Astrocyte (in vitro differentiated cells and primary cell): ENCODE measurements at regions not wholly inside any gene's neighbourhood (a gene's known extent, or its start where the extent isn't known, plus 50 kb on each side); places are given as distances from the start of the nearest gene placed in this dataset.

Experiments
- DNase-seq: peaks from one replicate; pipeline ENCODE4 v3.0.0-alpha.2; 2010; ENCODE audit warnings: low read depth
- FAIRE-seq: peaks from 2 replicates; lab custom pipeline; 2011; peaks lifted over from hg19 to GRCh38; lab: Jason Lieb, UNC
- H2AFZ ChIP-seq: 2 replicates; pipeline ENCODE4 v1.6.0; 2012; ENCODE audit warnings: low read depth, low read length, inconsistent platforms
- H3K27ac ChIP-seq: 2 replicates; pipeline ENCODE4 v1.5.1; 2011; ENCODE audit warnings: low read depth, low read length, inconsistent platforms
- H3K27me3 ChIP-seq: 2 replicates; pipeline ENCODE4 v1.6.0; 2011; ENCODE audit warnings: low read length, inconsistent platforms; ENCODE audit not compliant: insufficient read depth
- H3K36me3 ChIP-seq: 2 replicates; pipeline ENCODE4 v1.5.1; 2011; ENCODE audit warnings: low read length, inconsistent platforms; ENCODE audit not compliant: insufficient read depth
- H3K4me1 ChIP-seq: 2 replicates; pipeline ENCODE4 v1.5.1; 2011; ENCODE audit warnings: low read length, inconsistent platforms; ENCODE audit not compliant: insufficient read depth
- H3K4me2 ChIP-seq: 2 replicates; pipeline ENCODE4 v1.6.0; 2012; ENCODE audit warnings: low read length, inconsistent platforms
- H3K4me3 ChIP-seq: 2 replicates; pipeline ENCODE4 v1.5.1; 2011; ENCODE audit warnings: low read depth, mild to moderate bottlenecking, low read length, inconsistent platforms; ENCODE audit not compliant: insufficient read depth
- H3K79me2 ChIP-seq: 2 replicates; pipeline ENCODE4 v1.6.0; 2012; ENCODE audit warnings: mild to moderate bottlenecking, low read length, inconsistent platforms; ENCODE audit not compliant: insufficient read depth
- H3K9ac ChIP-seq: 2 replicates; pipeline ENCODE4 v1.6.0; 2012; ENCODE audit warnings: mild to moderate bottlenecking, low read length, inconsistent platforms
- H3K9me3 ChIP-seq: 2 replicates; pipeline ENCODE4 v1.5.1; 2012; ENCODE audit warnings: low read depth, mild to moderate bottlenecking, low read length, inconsistent platforms; ENCODE audit not compliant: insufficient read depth
- H4K20me1 ChIP-seq: 2 replicates; pipeline ENCODE4 v1.6.0; 2012; ENCODE audit warnings: low read length, inconsistent platforms; ENCODE audit not compliant: insufficient read depth
- H3K27ac Mint-ChIP-seq: one replicate; pipeline ENCODE4 v1.8.0; 2021; ENCODE audit warnings: mild to moderate bottlenecking, mixed read lengths; ENCODE audit not compliant: unreplicated experiment
- H3K27me3 Mint-ChIP-seq: one replicate; pipeline ENCODE4 v1.8.0; 2021; ENCODE audit warnings: low read depth, mixed read lengths; ENCODE audit not compliant: unreplicated experiment
- H3K36me3 Mint-ChIP-seq: one replicate; pipeline ENCODE4 v1.8.0; 2021; ENCODE audit warnings: low read depth, mixed read lengths; ENCODE audit not compliant: unreplicated experiment
- H3K4me1 Mint-ChIP-seq: one replicate; pipeline ENCODE4 v1.8.0; 2021; ENCODE audit warnings: low read depth, mixed read lengths; ENCODE audit not compliant: unreplicated experiment
- H3K4me3 Mint-ChIP-seq: one replicate; pipeline ENCODE4 v1.8.0; 2021; ENCODE audit warnings: mild to moderate bottlenecking, moderate library complexity, mixed read lengths; ENCODE audit not compliant: unreplicated experiment
- H3K9me3 Mint-ChIP-seq: one replicate; pipeline ENCODE4 v1.8.0; 2021; ENCODE audit warnings: mild to moderate bottlenecking, mixed read lengths; ENCODE audit not compliant: unreplicated experiment
- EZH2 ChIP-seq: IDR thresholded peaks from 2 replicates; pipeline ENCODE4 v1.6.1; 2012; ENCODE audit warnings: mild to moderate bottlenecking, low read length, inconsistent platforms; ENCODE audit not compliant: insufficient read depth
- TF ChIP-seq, protein P1 (sequence below): IDR thresholded peaks from 2 replicates; pipeline ENCODE4 v1.5.1; 2011; ENCODE audit warnings: low read depth, mild to moderate bottlenecking, inconsistent platforms, low read length, moderate library complexity; ENCODE audit not compliant: insufficient read depth

GRCh38 chr2:238727585-238728329, 120.1 kb upstream of the TWIST2 start:
- no peak overlapping the region for H3K4me3 ChIP-seq
- Mint-ChIP-seq H3K9me3 (no peaks in the 10 kb centered on the region), H3K36me3 (no peaks in the 10 kb centered on the region), H3K4me3 (no peak overlapping the region), H3K4me1 (peaks cover 9% of the 10 kb centered on the region), H3K27ac (no peak overlapping the region), H3K27me3 (peaks cover 21% of the 10 kb centered on the region)
- no peak overlapping the region for H3K27ac ChIP-seq
- H3K36me3 ChIP-seq, result no peaks in the 10 kb centered on the region
- H3K27me3 ChIP-seq, result peaks cover 3% of the 10 kb centered on the region
- no peak overlapping the region for H2AFZ ChIP-seq
- FAIRE-seq (peak; percentile 77), DNase-seq (peak; percentile 61)
- H4K20me1 ChIP-seq, result no peaks in the 10 kb centered on the region
- no peak for TF ChIP-seq EZH2
- TF ChIP-seq, protein P1, sequence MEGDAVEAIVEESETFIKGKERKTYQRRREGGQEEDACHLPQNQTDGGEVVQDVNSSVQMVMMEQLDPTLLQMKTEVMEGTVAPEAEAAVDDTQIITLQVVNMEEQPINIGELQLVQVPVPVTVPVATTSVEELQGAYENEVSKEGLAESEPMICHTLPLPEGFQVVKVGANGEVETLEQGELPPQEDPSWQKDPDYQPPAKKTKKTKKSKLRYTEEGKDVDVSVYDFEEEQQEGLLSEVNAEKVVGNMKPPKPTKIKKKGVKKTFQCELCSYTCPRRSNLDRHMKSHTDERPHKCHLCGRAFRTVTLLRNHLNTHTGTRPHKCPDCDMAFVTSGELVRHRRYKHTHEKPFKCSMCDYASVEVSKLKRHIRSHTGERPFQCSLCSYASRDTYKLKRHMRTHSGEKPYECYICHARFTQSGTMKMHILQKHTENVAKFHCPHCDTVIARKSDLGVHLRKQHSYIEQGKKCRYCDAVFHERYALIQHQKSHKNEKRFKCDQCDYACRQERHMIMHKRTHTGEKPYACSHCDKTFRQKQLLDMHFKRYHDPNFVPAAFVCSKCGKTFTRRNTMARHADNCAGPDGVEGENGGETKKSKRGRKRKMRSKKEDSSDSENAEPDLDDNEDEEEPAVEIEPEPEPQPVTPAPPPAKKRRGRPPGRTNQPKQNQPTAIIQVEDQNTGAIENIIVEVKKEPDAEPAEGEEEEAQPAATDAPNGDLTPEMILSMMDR, result no peak
- H3K4me2 ChIP-seq, result peak overlapping the region; percentile 34
- peak overlapping the region; percentile 36 for H3K9ac ChIP-seq
- H3K9me3 ChIP-seq, result no peaks in the 10 kb centered on the region
- H3K79me2 ChIP-seq, result no peaks in the 10 kb centered on the region
- peaks cover 16% of the 10 kb centered on the region for H3K4me1 ChIP-seq

GRCh38 chr2:238728330-238729260, 119.3 kb upstream of the TWIST2 start:
- no peak overlapping the region for H3K4me3 Mint-ChIP-seq
- FAIRE-seq, result peak; percentile 94
- H4K20me1 ChIP-seq, result no peaks in the 10 kb centered on the region
- TF ChIP-seq, protein P1, result no peak
- TF ChIP-seq EZH2, result no peak
- H3K27me3 ChIP-seq, result peaks cover 3% of the 10 kb centered on the region
- no peaks in the 10 kb centered on the region for H3K36me3 ChIP-seq
- peak overlapping the region; percentile 36 for H3K9ac ChIP-seq
- no peaks in the 10 kb centered on the region for H3K9me3 Mint-ChIP-seq
- H2AFZ ChIP-seq, result peak overlapping the region; percentile 1
- peaks cover 9% of the 10 kb centered on the region for H3K4me1 Mint-ChIP-seq
- peak overlapping the region; percentile 34 for H3K4me2 ChIP-seq
- H3K79me2 ChIP-seq, result no peaks in the 10 kb centered on the region
- DNase-seq, result peak; percentile 89
- peaks cover 21% of the 10 kb centered on the region for H3K27me3 Mint-ChIP-seq
- no peaks in the 10 kb centered on the region for H3K36me3 Mint-ChIP-seq
- H3K9me3 ChIP-seq, result no peaks in the 10 kb centered on the region
- no peak overlapping the region for H3K27ac Mint-ChIP-seq
- no peak overlapping the region for H3K4me3 ChIP-seq
- peak overlapping the region; percentile 54 for H3K27ac ChIP-seq
- peaks cover 16% of the 10 kb centered on the region for H3K4me1 ChIP-seq
